Stimulated activated CD4-positive, alpha-beta T cell treated with anti-CD3 and anti-CD28 coated beads, Interleukin-1b, Interleukin-23, amount 100 ng/mL, for 24 hours (primary cell): ENCODE measurements at regions not wholly inside any gene's neighbourhood (a gene's known extent, or its start where the extent isn't known, plus 50 kb on each side); places are given as distances from the start of the nearest gene placed in this dataset.
"Not testable (repeated sequence)": the region's sequence is repeated elsewhere in the genome, so short reads cannot be mapped to it uniquely, and the experiment has no call there.

Experiments
- DNase-seq, 4 experiments: peaks; one replicate each; pipeline ENCODE4 v3.0.0-alpha.2; 2020; ENCODE audit warnings: low read depth in 4 of 4, low spot score in 1 of 4

- DNase-seq = no peak
These were observed 58.2 kb downstream of the RPRM start for GRCh38 chr2:153420394-153420793.

GRCh38 chr2:153417077-153417476 lies 61.5 kb downstream of the RPRM start:
- no peak for DNase-seq

- no peak for DNase-seq
These were observed 62.5 kb downstream of the RPRM start for GRCh38 chr2:153416071-153416470.

- DNase-seq = no peak
These were observed 69.7 kb downstream of the RPRM start for GRCh38 chr2:153408710-153409385.

- no peak for DNase-seq
These were observed 73.4 kb downstream of the RPRM start for GRCh38 chr2:153405196-153405595.

- no peak for DNase-seq
These were observed 73.8 kb downstream of the RPRM start for GRCh38 chr2:153404792-153405191.

GRCh38 chr2:153403940-153404339 lies 74.6 kb downstream of the RPRM start:
- no peak for DNase-seq

GRCh38 chr2:153403352-153403751 lies 75.2 kb downstream of the RPRM start:
- not testable (repeated sequence) for DNase-seq

GRCh38 chr2:153394686-153395085 lies 83.9 kb downstream of the RPRM start:
- DNase-seq = no peak

- no peak for DNase-seq
These were observed 84.3 kb downstream of the RPRM start for GRCh38 chr2:153394247-153394646.

- no peak for DNase-seq
These were observed 85.0 kb downstream of the RPRM start for GRCh38 chr2:153393518-153393917.

GRCh38 chr2:153391131-153391530 lies 87.4 kb downstream of the RPRM start:
- DNase-seq = no peak

GRCh38 chr2:153388246-153388645 lies 90.3 kb downstream of the RPRM start:
- no peak for DNase-seq

GRCh38 chr2:153387203-153387602 lies 91.4 kb downstream of the RPRM start:
- no peak for DNase-seq

- DNase-seq = no peak
These were observed 92.1 kb downstream of the RPRM start for GRCh38 chr2:153386481-153386897.

- DNase-seq = no peak
These were observed 104.9 kb downstream of the RPRM start for GRCh38 chr2:153373510-153374279.

- DNase-seq = no peak
These were observed 118.3 kb downstream of the RPRM start for GRCh38 chr2:153360239-153360638.

- no peak for DNase-seq
These were observed 124.2 kb downstream of the RPRM start for GRCh38 chr2:153354377-153354776.

GRCh38 chr2:153349603-153350002 lies 129.0 kb downstream of the RPRM start:
- DNase-seq = no peak

GRCh38 chr2:153347818-153348495 lies 130.6 kb downstream of the RPRM start:
- DNase-seq = no peak

GRCh38 chr2:153320879-153321278 lies 157.7 kb downstream of the RPRM start:
- DNase-seq = no peak

GRCh38 chr2:153311432-153311831 lies 167.1 kb downstream of the RPRM start:
- no peak for DNase-seq
